Activated CD8-positive, alpha-beta memory T cell treated with anti-CD3 and anti-CD28 coated beads for 4 hours (primary cell): ENCODE measurements at regions not wholly inside any gene's neighbourhood (a gene's known extent, or its start where the extent isn't known, plus 50 kb on each side); places are given as distances from the start of the nearest gene placed in this dataset.
"Not testable (repeated sequence)": the region's sequence is repeated elsewhere in the genome, so short reads cannot be mapped to it uniquely, and the experiment has no call there.

Experiments
- DNase-seq, 2 donors: peaks; one replicate each; pipeline ENCODE4 v3.0.0-alpha.2; 2020; ENCODE audit warnings: low read depth in 2 of 2

DNA sequence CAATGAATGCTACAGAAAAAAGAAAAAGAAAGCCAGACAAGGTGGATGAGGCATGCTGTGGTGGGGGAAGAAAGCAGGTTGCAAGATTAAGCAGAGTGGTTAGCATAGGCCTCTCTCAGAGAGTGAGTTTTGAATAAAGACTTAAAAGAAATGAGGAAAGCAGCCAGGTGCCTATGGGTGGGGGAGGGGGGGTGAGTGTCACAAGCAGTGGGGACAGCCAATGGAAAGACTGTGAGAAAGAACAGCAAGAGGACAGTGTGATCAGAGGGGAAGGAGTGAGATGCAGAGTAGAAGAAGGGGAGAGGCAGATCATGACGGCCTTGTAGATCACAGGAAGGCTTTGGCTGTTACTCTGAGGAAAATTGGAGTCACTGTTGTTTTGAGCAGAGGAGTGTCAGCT is 162.5 kb downstream of the SOX3 start:
- no peak for DNase-seq

DNA sequence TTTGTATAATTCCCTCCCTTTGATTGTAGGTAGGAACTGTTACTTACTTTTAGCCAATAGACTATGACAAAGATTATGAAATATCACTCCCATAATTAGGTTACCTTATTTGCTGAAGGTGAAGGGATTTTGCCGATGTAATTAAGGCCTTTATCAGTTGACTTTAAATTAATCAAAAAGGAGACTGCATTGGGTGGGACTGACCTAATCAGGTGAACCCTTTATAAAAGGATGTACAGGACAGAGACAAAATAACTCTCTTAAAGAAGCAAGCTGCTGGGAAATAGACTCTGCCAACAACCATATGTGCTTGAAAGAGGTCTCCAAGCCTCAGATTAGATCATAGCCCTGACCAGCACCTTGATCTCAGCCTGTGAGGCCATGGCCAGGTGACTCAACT is 167.6 kb downstream of the SOX3 start:
- no peak for DNase-seq

DNA sequence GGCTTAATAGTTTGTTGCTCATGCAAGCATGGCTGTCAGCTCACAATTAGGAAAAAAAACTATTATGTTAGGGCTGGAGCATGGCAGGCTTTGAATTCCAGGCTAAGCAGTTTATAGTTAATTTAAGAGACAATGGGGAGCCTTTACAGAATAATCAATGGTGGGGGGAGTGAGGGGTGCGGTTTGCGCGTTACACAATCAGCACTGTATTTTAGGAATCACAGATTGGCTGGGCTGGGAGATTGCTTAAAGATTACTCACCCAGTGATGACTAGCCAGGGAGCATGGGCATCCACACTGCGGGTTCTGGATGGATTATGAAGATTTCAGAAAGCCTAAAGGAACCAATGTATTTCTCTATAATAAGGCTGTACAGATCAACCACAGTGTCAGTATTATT is 186.6 kb downstream of the SOX3 start:
- DNase-seq: no peak

- no peak for DNase-seq
Measured at GRCh38 chrX:140317462-140317861, 187.4 kb downstream of the SOX3 start.

DNA sequence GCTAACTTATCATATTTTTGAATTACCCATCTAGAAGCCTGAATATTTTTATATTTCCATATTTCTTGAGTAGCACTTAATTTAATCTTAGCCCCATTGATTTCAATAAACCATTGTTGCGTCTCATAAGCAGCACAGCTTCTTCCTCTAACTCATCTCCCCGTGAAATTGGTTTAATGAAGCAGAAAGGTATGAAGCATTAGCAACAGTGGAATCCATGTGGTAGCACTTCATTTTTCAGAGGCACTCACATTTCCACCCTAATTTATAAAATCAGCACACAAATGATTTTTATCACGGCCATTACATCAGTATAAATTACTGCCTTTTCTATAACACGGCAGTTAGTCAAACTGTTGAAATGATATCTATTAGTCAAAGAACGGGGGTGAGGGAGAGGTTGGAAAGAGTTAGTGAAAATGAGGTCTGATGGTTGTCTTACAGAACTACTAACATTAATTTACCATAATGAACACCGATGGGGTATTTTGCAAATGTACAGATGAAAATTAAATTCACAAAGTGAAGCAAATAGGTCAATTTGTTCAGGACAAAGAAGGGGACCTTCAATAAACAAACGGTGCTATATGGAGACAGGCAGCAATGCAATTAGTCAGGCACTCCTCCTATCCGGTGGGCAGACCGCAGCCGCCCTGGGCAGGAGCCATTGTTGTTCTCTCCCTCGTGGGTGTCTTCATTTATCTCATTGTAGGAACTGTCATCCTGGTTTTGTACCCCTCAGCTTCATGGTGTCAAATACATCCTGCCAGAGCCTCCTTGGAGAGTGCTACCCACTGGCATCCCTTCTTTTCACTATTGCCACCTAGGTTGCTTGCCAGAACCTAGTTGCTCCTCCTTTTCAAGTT is 205.7 kb downstream of the SOX3 start:
- no peak for DNase-seq

DNA sequence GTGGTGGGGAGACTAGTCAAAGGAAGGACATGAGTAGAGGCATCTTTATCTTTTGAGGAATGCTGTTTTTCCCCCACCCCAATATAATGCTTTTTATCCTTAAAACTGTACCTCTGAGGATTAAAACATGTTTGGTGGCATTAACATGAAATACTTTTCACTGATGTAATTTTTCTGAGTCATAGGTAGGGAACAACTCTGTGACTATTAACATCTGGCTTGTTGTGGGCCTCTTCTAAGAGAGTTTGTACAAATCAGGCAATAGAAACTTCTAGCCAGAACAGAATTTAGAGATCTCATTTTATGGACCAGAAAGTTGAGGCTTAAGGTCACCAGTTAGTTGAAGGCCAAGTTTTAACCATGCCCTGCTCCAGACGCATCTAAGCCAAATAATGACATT is 207.6 kb downstream of the SOX3 start:
- DNase-seq: no peak

DNA sequence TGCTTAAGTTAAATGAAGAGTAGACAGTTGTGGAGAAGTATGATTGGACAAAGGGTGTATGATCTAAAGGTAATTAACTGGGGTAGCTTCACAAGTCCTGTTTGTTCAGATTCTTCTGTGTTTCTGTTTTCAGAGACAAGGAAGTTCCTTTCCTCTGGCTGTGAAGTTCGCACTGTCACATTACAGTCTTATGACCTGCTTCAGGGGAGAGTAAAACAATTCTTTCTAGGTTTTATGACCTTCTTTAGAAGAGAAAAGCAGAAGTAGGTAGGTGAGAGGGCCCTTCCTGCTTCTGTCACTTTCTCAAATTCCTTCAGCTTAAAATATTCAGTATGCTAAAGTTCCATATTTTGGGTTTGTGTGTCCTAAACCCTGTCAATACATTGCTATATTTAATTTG is 211.9 kb downstream of the SOX3 start:
- DNase-seq: no peak

- DNase-seq: no peak
Measured at GRCh38 chrX:140292188-140292587, 212.7 kb downstream of the SOX3 start.

DNA sequence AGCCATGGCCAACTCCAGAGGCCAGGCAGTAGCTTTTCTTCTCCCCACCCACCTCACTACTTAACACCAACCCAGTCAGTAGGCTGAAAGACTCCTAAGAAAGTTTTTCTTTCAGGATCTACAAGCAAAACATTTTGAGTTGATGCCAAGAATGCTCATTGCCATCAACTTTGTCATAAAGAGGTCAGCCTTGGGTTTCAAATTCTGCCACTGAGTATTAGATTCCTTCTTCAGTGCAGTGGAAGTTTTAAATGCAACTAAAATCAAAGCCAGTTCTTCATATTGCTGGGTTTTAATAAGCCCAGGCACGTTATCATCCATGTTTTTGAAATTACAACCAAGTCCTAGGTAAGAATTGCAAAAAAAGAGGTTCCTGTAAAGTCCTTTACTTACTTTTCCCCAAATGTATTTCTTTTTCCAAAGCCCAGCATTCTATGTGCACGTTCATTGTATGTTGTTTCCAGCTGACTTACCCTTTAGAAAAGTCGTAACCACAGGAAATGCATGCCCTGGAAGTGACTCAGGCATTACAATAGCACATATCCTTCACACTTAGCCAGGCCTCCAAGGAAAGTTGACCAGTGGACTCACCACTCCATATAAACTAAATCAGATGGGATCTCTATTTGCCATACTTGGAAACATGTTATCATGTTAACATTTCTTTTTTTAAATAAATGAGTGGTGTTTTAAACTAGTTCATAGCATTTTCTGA is 229.9 kb downstream of the SOX3 start:
- DNase-seq: no peak

GRCh38 chrX:140273921-140274320 is 230.9 kb downstream of the SOX3 start:
- DNase-seq: no peak

DNA sequence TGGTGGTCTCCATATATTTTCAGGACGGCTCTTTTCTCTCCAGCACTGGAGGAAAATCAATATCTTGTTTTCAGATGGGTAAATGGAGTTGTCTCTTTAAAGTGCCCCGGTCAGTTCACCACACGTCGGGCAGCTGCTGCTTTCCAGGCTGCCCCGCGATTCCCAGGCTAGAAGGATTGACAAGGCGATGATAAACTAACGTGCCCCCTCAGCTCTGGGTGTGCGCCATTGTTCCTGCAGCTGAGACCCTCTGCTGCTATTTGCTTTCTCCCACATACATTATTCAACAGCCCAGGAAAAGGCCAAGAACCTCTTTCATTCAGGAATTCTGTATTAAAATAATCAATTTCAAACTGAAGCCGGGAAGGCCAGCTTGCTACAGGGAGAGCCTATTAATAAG is 254.5 kb downstream of the SOX3 start:
- no peak for DNase-seq

- DNase-seq: no peak
Measured at GRCh38 chrX:140249088-140249487, 255.8 kb downstream of the SOX3 start.

DNA sequence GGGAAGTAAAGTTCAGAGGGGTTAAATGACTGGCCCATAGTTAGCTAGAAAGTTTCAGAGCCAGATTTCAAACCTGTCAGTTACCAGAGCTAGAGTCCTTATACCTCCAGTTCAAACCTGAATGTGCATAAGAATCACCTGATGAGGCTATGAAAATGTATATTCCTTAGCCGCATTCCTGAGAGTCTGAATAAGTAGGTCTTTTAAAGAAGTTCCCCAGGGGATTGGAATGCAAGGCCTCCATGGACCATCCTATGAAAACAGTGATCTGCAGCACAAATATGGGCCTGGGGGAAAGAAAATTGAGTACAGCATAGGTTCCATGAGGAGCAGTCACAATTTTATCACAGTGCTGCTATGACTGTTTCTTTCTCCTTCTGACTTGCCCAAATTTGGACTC is 263.9 kb upstream of the CXorf66 start:
- DNase-seq: no peak

DNA sequence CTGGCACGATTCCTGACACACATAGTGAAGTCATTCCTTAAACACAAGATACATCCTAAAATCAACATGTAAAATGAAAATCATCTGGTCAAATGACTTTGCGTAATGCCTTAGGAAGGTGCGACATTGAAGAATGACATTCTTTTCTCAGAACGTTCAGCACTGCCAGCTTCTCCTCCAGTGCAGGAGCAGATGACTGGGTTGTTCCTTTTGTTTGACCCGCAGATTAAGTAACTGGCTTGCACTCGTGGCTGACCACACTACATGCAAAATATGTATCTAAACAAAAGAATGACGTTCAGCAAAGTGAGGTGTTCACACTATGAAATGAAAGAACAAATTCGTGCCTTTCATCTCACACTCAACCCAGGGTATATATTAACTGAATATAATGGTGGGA is 260.7 kb upstream of the CXorf66 start:
- DNase-seq: not testable (repeated sequence)

GRCh38 chrX:140215894-140216293 is 250.6 kb upstream of the CXorf66 start:
- DNase-seq: not testable (repeated sequence)

- not testable (repeated sequence) for DNase-seq
Measured at GRCh38 chrX:140214518-140214917, 249.2 kb upstream of the CXorf66 start.

GRCh38 chrX:140206657-140207056 is 241.3 kb upstream of the CXorf66 start:
- no peak for DNase-seq

DNA sequence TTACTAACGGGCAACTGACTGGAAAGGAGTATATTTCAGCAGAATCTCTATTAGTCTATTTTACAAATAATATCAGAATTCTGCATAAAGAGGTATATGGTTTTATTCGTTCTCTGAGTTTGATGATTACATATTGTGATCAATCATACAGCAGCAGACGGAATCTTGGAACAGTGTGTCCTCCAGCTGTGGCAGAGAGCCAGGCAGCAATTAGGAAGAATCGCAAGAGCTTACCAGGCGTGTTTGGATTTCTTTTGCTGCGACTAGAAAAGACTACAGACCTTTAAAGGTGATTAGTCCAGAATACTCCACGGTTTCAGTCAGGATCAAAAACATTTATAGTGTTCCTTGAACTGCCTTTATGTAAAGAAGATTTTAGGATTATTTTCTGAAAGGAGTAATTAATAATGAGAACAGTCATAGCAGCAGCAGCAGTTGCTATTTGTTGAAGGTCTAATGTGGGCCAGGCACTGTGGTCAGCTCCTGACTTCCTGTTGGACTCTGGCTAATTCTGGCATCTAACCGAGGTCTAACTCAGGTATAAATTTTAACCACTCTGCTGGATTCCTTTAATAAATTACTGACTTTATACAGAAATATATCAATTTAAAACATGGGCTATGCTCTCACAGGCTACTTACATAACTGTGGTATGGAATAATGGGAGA is 225.3 kb upstream of the CXorf66 start:
- DNase-seq: no peak

GRCh38 chrX:140180585-140180984 is 215.3 kb upstream of the CXorf66 start:
- no peak for DNase-seq

- no peak for DNase-seq
Measured at GRCh38 chrX:140177821-140178220, 212.5 kb upstream of the CXorf66 start.

- DNase-seq: no peak
Measured at GRCh38 chrX:140172401-140172800, 207.1 kb upstream of the CXorf66 start.

GRCh38 chrX:140167551-140167950 is 202.2 kb upstream of the CXorf66 start:
- no peak for DNase-seq

GRCh38 chrX:140165849-140166248 is 200.5 kb upstream of the CXorf66 start:
- no peak for DNase-seq
